CD4-positive, alpha-beta T cell treated with Interleukin-21 for 1 hour (primary cell): ENCODE measurements at regions not wholly inside any gene's neighbourhood (a gene's known extent, or its start where the extent isn't known, plus 50 kb on each side); places are given as distances from the start of the nearest gene placed in this dataset.
"Not testable (repeated sequence)": the region's sequence is repeated elsewhere in the genome, so short reads cannot be mapped to it uniquely, and the experiment has no call there.

ENCODE experiments used
- DNase-seq: peaks from one replicate; pipeline ENCODE4 v3.0.0-alpha.2; 2020

- no peak for DNase-seq
These were observed 89.4 kb upstream of the FHL2 start for GRCh38 chr2:105488285-105488684.

GRCh38 chr2:105487142-105488069 is 88.6 kb upstream of the FHL2 start:
- DNase-seq = no peak

- DNase-seq = no peak
These were observed 87.9 kb upstream of the FHL2 start for GRCh38 chr2:105486762-105487141.

- DNase-seq = no peak
These were observed 79.8 kb upstream of the FHL2 start for GRCh38 chr2:105478670-105479069.

GRCh38 chr2:105477050-105477620 is 78.3 kb upstream of the FHL2 start:
- not testable (repeated sequence) for DNase-seq

- DNase-seq = no peak
These were observed 74.2 kb upstream of the FHL2 start for GRCh38 chr2:105473011-105473410.

- no peak for DNase-seq
These were observed 72.1 kb upstream of the FHL2 start for GRCh38 chr2:105470979-105471378.

GRCh38 chr2:105469781-105470180 is 70.9 kb upstream of the FHL2 start:
- DNase-seq = no peak

GRCh38 chr2:105468582-105469042 is 69.8 kb upstream of the FHL2 start:
- DNase-seq = no peak

GRCh38 chr2:105464325-105464724 is 65.5 kb upstream of the FHL2 start:
- DNase-seq = no peak

GRCh38 chr2:105460048-105460732 is 61.3 kb upstream of the FHL2 start:
- no peak for DNase-seq

GRCh38 chr2:105458076-105458475 is 59.2 kb upstream of the FHL2 start:
- DNase-seq = no peak

GRCh38 chr2:105455488-105456003 is 56.7 kb upstream of the FHL2 start:
- DNase-seq = no peak

- peak; percentile 5 for DNase-seq
These were observed 56.1 kb upstream of the FHL2 start for GRCh38 chr2:105454801-105455485.

- no peak for DNase-seq
These were observed 52.8 kb upstream of the FHL2 start for GRCh38 chr2:105451571-105452166.

- DNase-seq = no peak
These were observed 51.6 kb upstream of the FHL2 start for GRCh38 chr2:105450471-105450870.

- no peak for DNase-seq
These were observed 50.2 kb upstream of the FHL2 start for GRCh38 chr2:105449076-105449475.
